IPS-18a (cell line): ENCODE measurements at regions not wholly inside any gene's neighbourhood (a gene's known extent, or its start where the extent isn't known, plus 50 kb on each side); places are given as distances from the start of the nearest gene placed in this dataset.

ENCODE experiments used
- H3K27ac ChIP-seq: one replicate; pipeline ENCODE4 v1.5.1; 2013; ENCODE audit warnings: low read length
- H3K27me3 ChIP-seq: one replicate; pipeline ENCODE4 v1.6.1; 2013; ENCODE audit warnings: mild to moderate bottlenecking, low read length; ENCODE audit not compliant: control insufficient read depth, insufficient read depth
- H3K36me3 ChIP-seq: one replicate; pipeline ENCODE4 v1.6.1; 2013; ENCODE audit warnings: low read depth, low read length; ENCODE audit not compliant: control insufficient read depth
- H3K4me1 ChIP-seq: one replicate; pipeline ENCODE4 v1.6.1; 2013; ENCODE audit warnings: low read depth, low read length; ENCODE audit not compliant: control insufficient read depth
- H3K4me3 ChIP-seq: one replicate; pipeline ENCODE4 v1.5.1; 2013; ENCODE audit warnings: low read length
- H3K9ac ChIP-seq: one replicate; pipeline ENCODE4 v1.6.1; 2013; ENCODE audit warnings: mild to moderate bottlenecking, low read length, moderate library complexity
- H3K9me3 ChIP-seq: one replicate; pipeline ENCODE4 v1.6.1; 2013; ENCODE audit warnings: low read depth, low read length; ENCODE audit not compliant: control insufficient read depth

- H3K9me3 ChIP-seq, result no peaks in the 10 kb centered on the region
- H3K27ac ChIP-seq, result no peak overlapping the region
- H3K9ac ChIP-seq, result no peak overlapping the region
- peaks cover 15% of the 10 kb centered on the region for H3K4me1 ChIP-seq
- H3K4me3 ChIP-seq, result no peak overlapping the region
- no peaks in the 10 kb centered on the region for H3K27me3 ChIP-seq
- no peaks in the 10 kb centered on the region for H3K36me3 ChIP-seq
Measured at GRCh38 chr16:85393674-85394451, 219.3 kb upstream of the GSE1 start.

GRCh38 chr16:85394456-85395206 is 218.5 kb upstream of the GSE1 start:
- H3K4me1 ChIP-seq, result peaks cover 18% of the 10 kb centered on the region
- no peaks in the 10 kb centered on the region for H3K27me3 ChIP-seq
- no peaks in the 10 kb centered on the region for H3K9me3 ChIP-seq
- no peaks in the 10 kb centered on the region for H3K36me3 ChIP-seq
- no peak overlapping the region for H3K4me3 ChIP-seq
- H3K27ac ChIP-seq, result no peak overlapping the region
- no peak overlapping the region for H3K9ac ChIP-seq

- no peaks in the 10 kb centered on the region for H3K27me3 ChIP-seq
- H3K9ac ChIP-seq, result no peak overlapping the region
- H3K36me3 ChIP-seq, result no peaks in the 10 kb centered on the region
- no peak overlapping the region for H3K4me3 ChIP-seq
- H3K4me1 ChIP-seq, result peaks cover 22% of the 10 kb centered on the region
- no peaks in the 10 kb centered on the region for H3K9me3 ChIP-seq
- H3K27ac ChIP-seq, result no peak overlapping the region
Measured at GRCh38 chr16:85395207-85395912, 217.8 kb upstream of the GSE1 start.

- Histone ChIP-seq H3K4me3 (no peak overlapping the region), H3K9ac (no peak overlapping the region), H3K9me3 (no peaks in the 10 kb centered on the region), H3K4me1 (peaks cover 22% of the 10 kb centered on the region), H3K27ac (no peak overlapping the region), H3K27me3 (no peaks in the 10 kb centered on the region), H3K36me3 (no peaks in the 10 kb centered on the region)
Measured at GRCh38 chr16:85395913-85396878, 216.9 kb upstream of the GSE1 start.

GRCh38 chr16:85396879-85397871 is 215.9 kb upstream of the GSE1 start:
- Histone ChIP-seq H3K9ac (no peak overlapping the region), H3K4me3 (no peak overlapping the region), H3K4me1 (peaks cover 25% of the 10 kb centered on the region), H3K27ac (no peak overlapping the region), H3K36me3 (no peaks in the 10 kb centered on the region), H3K27me3 (no peaks in the 10 kb centered on the region), H3K9me3 (no peaks in the 10 kb centered on the region)

- H3K36me3 ChIP-seq, result no peaks in the 10 kb centered on the region
- H3K9me3 ChIP-seq, result no peaks in the 10 kb centered on the region
- no peak overlapping the region for H3K4me3 ChIP-seq
- peaks cover 33% of the 10 kb centered on the region for H3K4me1 ChIP-seq
- no peaks in the 10 kb centered on the region for H3K27me3 ChIP-seq
- H3K27ac ChIP-seq, result no peak overlapping the region
- H3K9ac ChIP-seq, result no peak overlapping the region
Measured at GRCh38 chr16:85398050-85398451, 215.1 kb upstream of the GSE1 start.

- H3K4me3 ChIP-seq, result no peak overlapping the region
- H3K27me3 ChIP-seq, result no peaks in the 10 kb centered on the region
- no peak overlapping the region for H3K9ac ChIP-seq
- no peaks in the 10 kb centered on the region for H3K36me3 ChIP-seq
- H3K4me1 ChIP-seq, result peaks cover 34% of the 10 kb centered on the region
- no peak overlapping the region for H3K27ac ChIP-seq
- H3K9me3 ChIP-seq, result no peaks in the 10 kb centered on the region
Measured at GRCh38 chr16:85398688-85399582, 214.2 kb upstream of the GSE1 start.

GRCh38 chr16:85399583-85400284 is 213.4 kb upstream of the GSE1 start:
- Histone ChIP-seq H3K9ac (no peak overlapping the region), H3K36me3 (no peaks in the 10 kb centered on the region), H3K4me1 (peaks cover 26% of the 10 kb centered on the region), H3K9me3 (no peaks in the 10 kb centered on the region), H3K27ac (no peak overlapping the region), H3K27me3 (no peaks in the 10 kb centered on the region), H3K4me3 (no peak overlapping the region)
